ENCODE measurements at regions not wholly inside any gene's neighbourhood (a gene's known extent, or its start where the extent isn't known, plus 50 kb on each side); places are given as distances from the start of the nearest gene placed in this dataset.
"Not testable (repeated sequence)": the region's sequence is repeated elsewhere in the genome, so short reads cannot be mapped to it uniquely, and the experiment has no call there.

- H3K9me3 ChIP-seq; intact Hi-C loops (cut with DNase I); H3K36me3 ChIP-seq (ENCODE audit: insufficient read depth in 1 of 2, low read depth in 1 of 2); H3K27ac ChIP-seq; H3K4me3 ChIP-seq; DNase-seq; ATAC-seq; H3K27me3 ChIP-seq (ENCODE audit: insufficient read depth in 3 of 3, low read length in 2 of 3): not testable (repeated sequence)
- peaks cover 20% of the 10 kb centered on the region for H3K4me1 ChIP-seq
- 78 to 87% (median 86%) methylated on average over 7 of the region's 7 CpGs for WGBS, 3 donors
Measured at GRCh38 chr1:228796945-228797344, 61.7 kb downstream of the RHOU start.

- Histone ChIP-seq H3K9me3 (no peaks in the 10 kb centered on the region), H3K4me1 (peaks cover 20% of the 10 kb centered on the region), H3K27ac (no peak overlapping the region), H3K27me3 (ENCODE audit: insufficient read depth in 3 of 3, low read length in 2 of 3) (no peaks in the 10 kb centered on the region), H3K36me3 (ENCODE audit: insufficient read depth in 1 of 2, low read depth in 1 of 2) (no peaks in the 10 kb centered on the region), H3K4me3 (no peak overlapping the region)
- DNase-seq (no peak), ATAC-seq (no peak)
- WGBS, 3 donors, result 92 to 93% (median 92%) methylated on average over 2 of the region's 2 CpGs
- intact Hi-C loops (cut with DNase I), result no loop called here
- TF ChIP-seq CTCF (IDR thresholded peaks at IDR 0.05), result no peak
Measured at GRCh38 chr1:228798035-228798434, 62.8 kb downstream of the RHOU start.

- DNase-seq, result no peak
- Histone ChIP-seq H3K27me3 (ENCODE audit: insufficient read depth in 3 of 3, low read length in 2 of 3) (no peaks in the 10 kb centered on the region), H3K27ac (no peak overlapping the region), H3K4me3 (no peak overlapping the region), H3K36me3 (ENCODE audit: insufficient read depth in 1 of 2, low read depth in 1 of 2) (no peaks in the 10 kb centered on the region), H3K9me3 (no peaks in the 10 kb centered on the region), H3K4me1 (peaks cover 20% of the 10 kb centered on the region)
- no peak for TF ChIP-seq CTCF (IDR thresholded peaks at IDR 0.05)
- 86 to 90% (median 87%) methylated on average over 5 of the region's 5 CpGs for WGBS, 3 donors
- intact Hi-C loops (cut with DNase I), result no loop called here
- ATAC-seq, result no peak
Measured at GRCh38 chr1:228798548-228798947, 63.3 kb downstream of the RHOU start.

- H3K27ac ChIP-seq, result no peak overlapping the region
- H3K9me3 ChIP-seq, result no peaks in the 10 kb centered on the region
- no peak overlapping the region for H3K4me3 ChIP-seq
- no peak for DNase-seq
- 57 to 64% (median 59%) methylated on average over 3 of the region's 3 CpGs for WGBS, 3 donors
- no peaks in the 10 kb centered on the region for H3K36me3 ChIP-seq (ENCODE audit: insufficient read depth in 1 of 2, low read depth in 1 of 2)
- TF ChIP-seq CTCF (IDR thresholded peaks at IDR 0.05), result no peak
- intact Hi-C loops (cut with DNase I), result no loop called here
- H3K4me1 ChIP-seq, result peaks cover 20% of the 10 kb centered on the region
- no peak for ATAC-seq
- no peaks in the 10 kb centered on the region for H3K27me3 ChIP-seq (ENCODE audit: insufficient read depth in 3 of 3, low read length in 2 of 3)
Measured at GRCh38 chr1:228799924-228800323, 64.6 kb downstream of the RHOU start.

GRCh38 chr1:228801068-228801467 lies 65.8 kb downstream of the RHOU start:
- Histone ChIP-seq H3K4me1 (peaks cover 20% of the 10 kb centered on the region), H3K9me3 (no peaks in the 10 kb centered on the region), H3K4me3 (no peak overlapping the region), H3K27ac (no peak overlapping the region), H3K27me3 (ENCODE audit: insufficient read depth in 3 of 3, low read length in 2 of 3) (no peaks in the 10 kb centered on the region), H3K36me3 (ENCODE audit: insufficient read depth in 1 of 2, low read depth in 1 of 2) (no peaks in the 10 kb centered on the region)
- DNase-seq (peak in 1 of 2 donors; percentile 63), ATAC-seq (peak in 3 of 4 donors; percentile 30 to 81 (median 67))
- intact Hi-C loops (cut with DNase I), result no loop called here
- no peak for TF ChIP-seq CTCF (IDR thresholded peaks at IDR 0.05)

Data from psoas muscle (tissue), 7 donors.